ENCODE measurements at regions not wholly inside any gene's neighbourhood (a gene's known extent, or its start where the extent isn't known, plus 50 kb on each side); places are given as distances from the start of the nearest gene placed in this dataset.

- no peaks in the 10 kb centered on the region for H3K36me3 ChIP-seq (replicated peaks in 1 of 2; ENCODE audit: control insufficient read depth in 1 of 2, insufficient read depth in 2 of 2, low read length in 1 of 2)
- H3K27ac ChIP-seq (ENCODE audit: low read depth in 2 of 2, low read length in 1 of 2), result no peak overlapping the region
- no peak overlapping the region for H3K4me2 ChIP-seq
- no peaks in the 10 kb centered on the region for H3K27me3 ChIP-seq (ENCODE audit: insufficient read depth)
- no peaks in the 10 kb centered on the region for H3F3A ChIP-seq (replicated peaks; ENCODE audit: insufficient read depth)
- H2AFZ ChIP-seq (ENCODE audit: low read depth), result no peak overlapping the region
- no peaks in the 10 kb centered on the region for H4K20me1 ChIP-seq (ENCODE audit: insufficient read depth)
- no peak for DNase-seq
- peaks cover 0 to 9% of the 10 kb centered on the region in 2 experiments; a peak in 2 of 4 replicates for H3K4me1 ChIP-seq (ENCODE audit: control insufficient read depth in 1 of 2, insufficient read depth in 2 of 2, low read depth in 1 of 2, low read length in 1 of 2)
- POLR2A ChIA-PET, result no interaction called here
- TF ChIP-seq CTCF (IDR thresholded peaks at IDR 0.05), result no peak
- TF ChIP-seq RXRA (IDR thresholded peaks at IDR 0.05; ENCODE audit: borderline replicate concordance, low read depth), result no peak
- TF ChIP-seq USF2 (IDR thresholded peaks at IDR 0.05; ENCODE audit: borderline replicate concordance, low read depth, low read length), result no peak
- TF ChIP-seq SIN3A (IDR thresholded peaks at IDR 0.05; ENCODE audit: borderline replicate concordance, low read depth, low read length), result no peak
- no peak for TF ChIP-seq NFIC (IDR thresholded peaks at IDR 0.05; ENCODE audit: borderline replicate concordance)
- no peak for TF ChIP-seq MXI1 (IDR thresholded peaks at IDR 0.05; ENCODE audit: low read depth, low read length)
- no peak for TF ChIP-seq ZBTB33 (IDR thresholded peaks at IDR 0.05; ENCODE audit: borderline replicate concordance, low read depth)
- no peak for TF ChIP-seq ELF1 (IDR thresholded peaks at IDR 0.05)
- no peak for TF ChIP-seq RFX5 (IDR thresholded peaks at IDR 0.05; ENCODE audit: low read length)
- TF ChIP-seq GABPA (IDR thresholded peaks at IDR 0.05; ENCODE audit: low read depth), result no peak
- TF ChIP-seq TAF1 (IDR thresholded peaks at IDR 0.05; ENCODE audit: borderline replicate concordance, low read depth, low read length), result no peak
- TF ChIP-seq FOXJ3 (CRISPR knock-in tag; IDR thresholded peaks at IDR 0.05), result no peak
- no peak for TF ChIP-seq YY1 (IDR thresholded peaks at IDR 0.05; ENCODE audit: low read depth)
- TF ChIP-seq RCOR1 (IDR thresholded peaks at IDR 0.05; ENCODE audit: low read length), result no peak
- no peak for TF ChIP-seq SMC3 (IDR thresholded peaks at IDR 0.05; ENCODE audit: low read depth, low read length)
- no peak for TF ChIP-seq PBX3 (IDR thresholded peaks at IDR 0.05)
- no peak for TF ChIP-seq REST (IDR thresholded peaks at IDR 0.05; ENCODE audit: low read depth, low read length)
- H3K9me3 ChIP-seq, result no peaks in the 10 kb centered on the region; the same call in 1 of the 2 replicates
- H3K9ac ChIP-seq, result no peak overlapping the region
- H3K79me2 ChIP-seq (ENCODE audit: insufficient read depth), result no peaks in the 10 kb centered on the region
- no peaks in the 10 kb centered on the region for H3K9me2 ChIP-seq
- H3K4me3 ChIP-seq (ENCODE audit: low read depth in 2 of 2, low read length in 1 of 2), result no peak overlapping the region
- CTCF ChIA-PET, result interaction anchor here (2.2 to 3.8 kb wide), 2 partner anchors 951 to 1850 kb away, joined by 7 to 18 read pairs; partner anchors contain the start of gene NDST3
These were observed 902.1 kb downstream of the TRAM1L1 start for GRCh38 chr4:116183241-116183640.
